ENCODE measurements at regions not wholly inside any gene's neighbourhood (a gene's known extent, or its start where the extent isn't known, plus 50 kb on each side); places are given as distances from the start of the nearest gene placed in this dataset.
A peak's percentile ranks its signal among the peaks of the same experiment; 100 is the strongest.

DNA sequence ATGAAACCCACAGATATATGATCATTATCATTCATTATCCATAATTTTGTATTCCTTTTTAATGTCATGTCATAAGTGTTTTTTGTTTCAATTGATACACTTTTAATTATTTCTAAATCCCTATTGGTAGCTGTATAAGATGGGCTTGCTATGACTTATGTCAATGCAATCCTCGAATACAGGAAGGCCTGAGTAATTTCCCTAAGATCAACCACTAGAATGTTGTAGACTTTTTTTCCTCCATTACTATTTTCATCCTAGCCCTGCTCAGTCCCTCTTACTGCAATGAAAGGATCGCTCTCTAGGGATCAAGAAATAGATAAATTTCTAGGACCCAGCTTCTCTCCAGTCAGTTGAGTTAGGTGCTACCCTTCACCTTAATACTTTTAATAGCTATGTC lies 186.3 kb downstream of the KCNE4 start:
- H3K9me3 ChIP-seq = no peaks in the 10 kb centered on the region
- H3K27ac ChIP-seq = no peak overlapping the region
- no peak overlapping the region for H3K4me3 ChIP-seq
- H3K36me3 ChIP-seq = no peaks in the 10 kb centered on the region
- H3K27me3 ChIP-seq (ENCODE audit: low read depth) = no peaks in the 10 kb centered on the region
- intact Hi-C loops (cut with DNase I) = no loop called here
- H3K4me1 ChIP-seq = no peaks in the 10 kb centered on the region
- no peak for DNase-seq
- ATAC-seq = no peak
- TF ChIP-seq, protein P1, sequence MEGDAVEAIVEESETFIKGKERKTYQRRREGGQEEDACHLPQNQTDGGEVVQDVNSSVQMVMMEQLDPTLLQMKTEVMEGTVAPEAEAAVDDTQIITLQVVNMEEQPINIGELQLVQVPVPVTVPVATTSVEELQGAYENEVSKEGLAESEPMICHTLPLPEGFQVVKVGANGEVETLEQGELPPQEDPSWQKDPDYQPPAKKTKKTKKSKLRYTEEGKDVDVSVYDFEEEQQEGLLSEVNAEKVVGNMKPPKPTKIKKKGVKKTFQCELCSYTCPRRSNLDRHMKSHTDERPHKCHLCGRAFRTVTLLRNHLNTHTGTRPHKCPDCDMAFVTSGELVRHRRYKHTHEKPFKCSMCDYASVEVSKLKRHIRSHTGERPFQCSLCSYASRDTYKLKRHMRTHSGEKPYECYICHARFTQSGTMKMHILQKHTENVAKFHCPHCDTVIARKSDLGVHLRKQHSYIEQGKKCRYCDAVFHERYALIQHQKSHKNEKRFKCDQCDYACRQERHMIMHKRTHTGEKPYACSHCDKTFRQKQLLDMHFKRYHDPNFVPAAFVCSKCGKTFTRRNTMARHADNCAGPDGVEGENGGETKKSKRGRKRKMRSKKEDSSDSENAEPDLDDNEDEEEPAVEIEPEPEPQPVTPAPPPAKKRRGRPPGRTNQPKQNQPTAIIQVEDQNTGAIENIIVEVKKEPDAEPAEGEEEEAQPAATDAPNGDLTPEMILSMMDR (IDR thresholded peaks at IDR 0.05) = no peak

DNA sequence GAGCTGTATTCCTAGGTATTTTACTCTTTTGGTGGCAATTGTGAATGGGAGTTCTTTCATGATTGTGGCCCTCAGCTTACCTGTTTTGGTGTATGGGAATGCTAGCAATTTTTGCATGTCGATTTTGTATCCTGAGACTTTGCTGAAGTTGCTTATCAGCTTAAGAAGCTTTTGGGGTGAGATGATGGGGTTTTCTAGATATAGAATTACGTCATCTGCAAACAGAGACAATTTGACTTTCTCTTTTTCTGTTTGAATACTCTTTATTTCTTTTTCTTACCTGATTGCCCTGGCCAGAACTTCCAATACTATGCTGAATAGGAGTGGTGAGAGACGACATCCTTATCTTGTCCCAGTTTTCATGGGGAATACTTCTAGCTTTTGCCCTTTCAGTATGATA lies 191.2 kb downstream of the KCNE4 start:
- H3K4me1 ChIP-seq = no peaks in the 10 kb centered on the region
- H3K9me3 ChIP-seq = no peaks in the 10 kb centered on the region
- no peak overlapping the region for H3K4me3 ChIP-seq
- no peak for DNase-seq
- intact Hi-C loops (cut with DNase I) = no loop called here
- no peaks in the 10 kb centered on the region for H3K36me3 ChIP-seq
- TF ChIP-seq, protein P1 (IDR thresholded peaks at IDR 0.05) = no peak
- H3K27me3 ChIP-seq (ENCODE audit: low read depth) = no peaks in the 10 kb centered on the region
- H3K27ac ChIP-seq = no peak overlapping the region
- no peak for ATAC-seq

DNA sequence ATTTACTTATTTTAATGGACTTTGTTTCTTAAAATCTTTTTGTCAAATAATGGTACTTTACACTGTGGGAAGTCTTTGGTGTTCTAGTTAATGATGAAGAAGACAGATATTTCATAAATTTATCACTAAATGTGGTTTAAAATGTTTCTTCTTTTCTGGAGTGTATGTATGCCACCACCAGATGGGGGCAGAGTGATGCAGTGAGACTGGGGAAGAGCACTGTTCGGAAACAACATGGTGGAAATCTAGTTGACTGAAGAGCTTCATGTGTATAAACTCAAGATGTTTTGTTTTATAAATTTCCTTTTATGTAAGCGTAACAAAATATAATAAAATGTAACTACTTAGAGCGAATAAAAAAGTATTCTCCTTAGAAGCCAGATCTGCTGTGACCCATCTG lies 195.1 kb downstream of the KCNE4 start:
- no peak overlapping the region for H3K4me3 ChIP-seq
- ATAC-seq (no peak), DNase-seq (no peak)
- H3K36me3 ChIP-seq = no peaks in the 10 kb centered on the region
- H3K9me3 ChIP-seq = no peaks in the 10 kb centered on the region
- no peak overlapping the region for H3K27ac ChIP-seq
- TF ChIP-seq, protein P1 (IDR thresholded peaks at IDR 0.05) = peak; percentile 22
- no peaks in the 10 kb centered on the region for H3K4me1 ChIP-seq
- intact Hi-C loops (cut with DNase I) = no loop called here
- H3K27me3 ChIP-seq (ENCODE audit: low read depth) = no peaks in the 10 kb centered on the region

DNA sequence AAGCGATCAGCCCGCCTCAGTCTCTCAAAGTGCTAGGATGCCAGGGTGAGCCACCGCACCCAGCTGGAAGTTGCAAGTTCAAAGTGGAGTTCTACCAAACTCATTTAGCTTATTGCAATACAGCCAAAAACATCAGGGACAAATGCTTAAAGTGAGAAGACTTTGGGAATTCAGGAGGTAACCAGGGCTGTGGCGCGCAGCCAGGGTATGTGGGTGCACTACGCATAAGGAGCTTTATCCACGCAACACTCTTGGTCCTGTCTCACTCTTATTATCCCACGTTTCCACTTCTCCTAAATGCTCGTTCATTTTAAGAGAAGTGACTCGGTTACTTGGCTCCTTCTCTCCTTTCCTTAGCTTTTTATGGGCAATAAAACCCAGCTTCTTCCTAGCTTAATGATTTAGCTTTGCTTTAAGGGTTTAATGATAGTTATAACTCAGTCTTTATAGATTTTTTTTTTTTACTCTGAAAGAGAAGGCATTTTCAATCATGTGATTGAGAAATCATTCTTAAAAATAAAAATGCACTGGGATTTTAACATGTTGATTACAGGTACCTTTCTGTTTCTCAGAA lies 199.8 kb downstream of the KCNE4 start:
- DNase-seq (no peak), ATAC-seq (no peak)
- Histone ChIP-seq H3K9me3 (no peaks in the 10 kb centered on the region), H3K4me3 (no peak overlapping the region), H3K36me3 (no peaks in the 10 kb centered on the region), H3K27ac (no peak overlapping the region), H3K4me1 (no peaks in the 10 kb centered on the region), H3K27me3 (ENCODE audit: low read depth) (no peaks in the 10 kb centered on the region)
- TF ChIP-seq, protein P1 (IDR thresholded peaks at IDR 0.05) = no peak
- intact Hi-C loops (cut with DNase I) = no loop called here

DNA sequence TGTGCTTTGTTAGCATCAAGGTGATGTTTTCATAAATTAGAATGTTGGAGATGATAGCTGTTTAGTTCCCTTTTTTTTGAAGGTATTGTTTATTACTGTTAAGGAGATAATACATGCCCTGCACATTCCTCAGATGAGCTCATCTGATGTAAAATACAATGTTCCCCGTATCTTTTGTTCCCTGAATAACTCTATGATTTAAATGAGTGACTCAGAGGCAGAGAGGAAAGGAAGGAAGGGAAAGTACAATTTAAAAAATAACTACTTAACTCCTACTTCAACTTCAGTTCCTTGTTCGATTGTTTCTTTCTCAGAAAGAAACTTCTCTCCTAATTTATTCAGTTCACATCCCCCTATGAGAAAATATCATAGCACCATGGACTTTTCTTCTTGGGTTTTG lies 208.7 kb downstream of the KCNE4 start:
- no peaks in the 10 kb centered on the region for H3K9me3 ChIP-seq
- H3K36me3 ChIP-seq = no peaks in the 10 kb centered on the region
- no peak for DNase-seq
- TF ChIP-seq, protein P1 (IDR thresholded peaks at IDR 0.05) = no peak
- H3K27ac ChIP-seq = no peak overlapping the region
- ATAC-seq = no peak
- intact Hi-C loops (cut with DNase I) = no loop called here
- no peak overlapping the region for H3K4me3 ChIP-seq
- H3K4me1 ChIP-seq = no peaks in the 10 kb centered on the region
- H3K27me3 ChIP-seq (ENCODE audit: low read depth) = no peaks in the 10 kb centered on the region

DNA sequence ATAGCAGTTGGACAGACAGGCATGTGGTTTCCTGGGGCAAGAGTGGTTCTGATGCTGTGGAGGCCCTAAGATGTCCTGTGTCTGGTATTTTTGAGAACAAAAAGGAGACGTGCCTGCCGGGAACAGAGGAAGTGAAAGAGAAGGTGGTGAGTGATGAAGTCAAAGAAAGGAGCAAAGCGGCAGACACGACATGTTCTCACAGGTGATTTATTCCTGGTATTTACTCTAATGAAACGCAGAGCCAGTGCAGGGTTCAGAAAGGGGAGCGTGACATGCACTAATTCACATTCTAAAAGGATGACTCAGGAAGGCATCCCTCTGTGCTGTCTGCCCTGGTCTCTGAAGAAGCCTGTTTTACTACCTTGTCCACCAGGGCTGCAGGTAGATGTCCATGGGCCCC lies 211.0 kb downstream of the KCNE4 start:
- TF ChIP-seq, protein P1 (IDR thresholded peaks at IDR 0.05) = no peak
- no peaks in the 10 kb centered on the region for H3K4me1 ChIP-seq
- DNase-seq = no peak
- no peaks in the 10 kb centered on the region for H3K9me3 ChIP-seq
- ATAC-seq = no peak
- H3K4me3 ChIP-seq = no peak overlapping the region
- H3K36me3 ChIP-seq = no peaks in the 10 kb centered on the region
- H3K27ac ChIP-seq = no peak overlapping the region
- no peaks in the 10 kb centered on the region for H3K27me3 ChIP-seq (ENCODE audit: low read depth)
- intact Hi-C loops (cut with DNase I) = no loop called here
